Ishikawa (cell line): ENCODE measurements at regions not wholly inside any gene's neighbourhood (a gene's known extent, or its start where the extent isn't known, plus 50 kb on each side); places are given as distances from the start of the nearest gene placed in this dataset.
A peak's percentile ranks its signal among the peaks of the same experiment; 100 is the strongest.

Experiments used
- CEBPB ChIP-seq: IDR thresholded peaks from 2 replicates; pipeline ENCODE4 v1.6.1; 2012
- CREB1 ChIP-seq: IDR thresholded peaks from 2 replicates; pipeline ENCODE4 v1.6.1; 2012; ENCODE audit warnings: low read depth
- EGR1 ChIP-seq: IDR thresholded peaks from 2 replicates; pipeline ENCODE4 v1.6.1; 2012
- EP300 ChIP-seq: IDR thresholded peaks from 2 replicates; pipeline ENCODE4 v1.6.1; 2012; ENCODE audit warnings: borderline replicate concordance
- FOXM1 ChIP-seq: IDR thresholded peaks from 2 replicates; pipeline ENCODE4 v1.6.1; 2012; ENCODE audit warnings: low read depth, borderline replicate concordance
- NFIC ChIP-seq: IDR thresholded peaks from 2 replicates; pipeline ENCODE4 v1.6.1; 2012
- RAD21 ChIP-seq: IDR thresholded peaks from 2 replicates; pipeline ENCODE4 v1.6.1; 2012; ENCODE audit warnings: low read depth
- TAF1 ChIP-seq: IDR thresholded peaks from 2 replicates; pipeline ENCODE4 v1.6.1; 2012; ENCODE audit warnings: low read depth, mild to moderate bottlenecking
- TCF12 ChIP-seq: IDR thresholded peaks from 2 replicates; pipeline ENCODE4 v1.6.1; 2012; ENCODE audit warnings: low read depth
- TEAD4 ChIP-seq: IDR thresholded peaks from 2 replicates; pipeline ENCODE4 v1.6.1; 2012
- YY1 ChIP-seq: IDR thresholded peaks from 2 replicates; pipeline ENCODE4 v1.6.1; 2012; ENCODE audit warnings: low read depth
- ZBTB7A ChIP-seq: IDR thresholded peaks from 2 replicates; pipeline ENCODE4 v1.6.1; 2012; ENCODE audit warnings: low read depth
- TF ChIP-seq, protein P1 (sequence below): IDR thresholded peaks from 2 replicates; pipeline ENCODE4 v1.6.1; 2012
- TF ChIP-seq, protein P2 (sequence below): IDR thresholded peaks from 2 replicates; pipeline ENCODE4 v1.6.1; 2012; ENCODE audit warnings: low read depth, mild to moderate bottlenecking
- TF ChIP-seq, protein P3 (sequence below): IDR thresholded peaks from 2 replicates; pipeline ENCODE4 v1.6.1; 2012

DNA sequence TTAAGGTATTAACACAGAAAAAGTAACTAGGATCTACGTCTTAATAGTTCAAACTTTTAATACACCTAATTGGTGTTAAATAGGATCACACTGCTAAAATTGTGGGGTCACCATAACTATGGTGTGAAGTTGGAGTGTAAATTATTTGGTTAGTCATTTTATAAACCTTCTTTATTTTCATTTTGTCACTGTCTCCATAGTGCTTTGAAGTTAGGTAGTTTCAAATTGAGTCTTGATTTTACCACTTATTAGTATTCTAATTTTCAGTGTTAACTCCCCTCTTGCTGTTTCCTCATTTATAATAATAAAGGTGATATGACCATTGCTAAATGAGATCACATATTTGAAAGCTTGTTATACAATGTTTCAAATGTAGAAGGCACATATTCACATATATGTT, 738.1 kb upstream of the CHRM3 start:
- TF ChIP-seq TAF1 (no peak), YY1 (no peak), NFIC (no peak)
- TF ChIP-seq, protein P1, sequence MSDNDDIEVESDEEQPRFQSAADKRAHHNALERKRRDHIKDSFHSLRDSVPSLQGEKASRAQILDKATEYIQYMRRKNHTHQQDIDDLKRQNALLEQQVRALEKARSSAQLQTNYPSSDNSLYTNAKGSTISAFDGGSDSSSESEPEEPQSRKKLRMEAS: no peak
- TF ChIP-seq, protein P2, sequence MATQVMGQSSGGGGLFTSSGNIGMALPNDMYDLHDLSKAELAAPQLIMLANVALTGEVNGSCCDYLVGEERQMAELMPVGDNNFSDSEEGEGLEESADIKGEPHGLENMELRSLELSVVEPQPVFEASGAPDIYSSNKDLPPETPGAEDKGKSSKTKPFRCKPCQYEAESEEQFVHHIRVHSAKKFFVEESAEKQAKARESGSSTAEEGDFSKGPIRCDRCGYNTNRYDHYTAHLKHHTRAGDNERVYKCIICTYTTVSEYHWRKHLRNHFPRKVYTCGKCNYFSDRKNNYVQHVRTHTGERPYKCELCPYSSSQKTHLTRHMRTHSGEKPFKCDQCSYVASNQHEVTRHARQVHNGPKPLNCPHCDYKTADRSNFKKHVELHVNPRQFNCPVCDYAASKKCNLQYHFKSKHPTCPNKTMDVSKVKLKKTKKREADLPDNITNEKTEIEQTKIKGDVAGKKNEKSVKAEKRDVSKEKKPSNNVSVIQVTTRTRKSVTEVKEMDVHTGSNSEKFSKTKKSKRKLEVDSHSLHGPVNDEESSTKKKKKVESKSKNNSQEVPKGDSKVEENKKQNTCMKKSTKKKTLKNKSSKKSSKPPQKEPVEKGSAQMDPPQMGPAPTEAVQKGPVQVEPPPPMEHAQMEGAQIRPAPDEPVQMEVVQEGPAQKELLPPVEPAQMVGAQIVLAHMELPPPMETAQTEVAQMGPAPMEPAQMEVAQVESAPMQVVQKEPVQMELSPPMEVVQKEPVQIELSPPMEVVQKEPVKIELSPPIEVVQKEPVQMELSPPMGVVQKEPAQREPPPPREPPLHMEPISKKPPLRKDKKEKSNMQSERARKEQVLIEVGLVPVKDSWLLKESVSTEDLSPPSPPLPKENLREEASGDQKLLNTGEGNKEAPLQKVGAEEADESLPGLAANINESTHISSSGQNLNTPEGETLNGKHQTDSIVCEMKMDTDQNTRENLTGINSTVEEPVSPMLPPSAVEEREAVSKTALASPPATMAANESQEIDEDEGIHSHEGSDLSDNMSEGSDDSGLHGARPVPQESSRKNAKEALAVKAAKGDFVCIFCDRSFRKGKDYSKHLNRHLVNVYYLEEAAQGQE: no peak

DNA sequence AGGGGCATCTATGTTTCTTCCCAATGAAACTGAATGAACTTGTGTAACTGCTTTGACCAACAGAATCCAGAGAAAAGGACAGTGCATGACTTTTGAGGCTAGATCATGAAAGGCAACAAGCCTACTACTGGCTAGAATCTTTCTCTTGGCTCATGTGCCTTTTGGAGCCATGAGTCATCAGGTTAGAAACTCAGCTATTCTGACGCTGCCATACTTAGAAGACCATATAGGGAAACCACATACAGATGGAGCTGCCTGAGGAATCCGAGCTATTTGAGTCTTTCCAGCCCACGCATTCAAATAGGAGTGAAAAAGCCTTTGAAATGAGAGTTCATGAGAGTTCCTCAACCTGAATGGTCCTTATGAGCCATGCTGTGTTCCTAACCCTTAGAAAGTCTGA, 738.5 kb upstream of the CHRM3 start:
- peak; percentile 92 for TF ChIP-seq TEAD4
- TF ChIP-seq TCF12: peak; percentile 64
- 0 out of 2 replicates have a peak, but pooled peaks have one; percentile 24 for TF ChIP-seq YY1
- TF ChIP-seq ZBTB7A: no peak
- TF ChIP-seq RAD21: no peak
- no peak for TF ChIP-seq NFIC
- peak; percentile 89 for TF ChIP-seq EGR1
- TF ChIP-seq, protein P2: no peak
- TF ChIP-seq, protein P3, sequence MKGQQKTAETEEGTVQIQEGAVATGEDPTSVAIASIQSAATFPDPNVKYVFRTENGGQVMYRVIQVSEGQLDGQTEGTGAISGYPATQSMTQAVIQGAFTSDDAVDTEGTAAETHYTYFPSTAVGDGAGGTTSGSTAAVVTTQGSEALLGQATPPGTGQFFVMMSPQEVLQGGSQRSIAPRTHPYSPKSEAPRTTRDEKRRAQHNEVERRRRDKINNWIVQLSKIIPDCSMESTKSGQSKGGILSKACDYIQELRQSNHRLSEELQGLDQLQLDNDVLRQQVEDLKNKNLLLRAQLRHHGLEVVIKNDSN: peak; percentile 20; the same call in 1 of the 2 replicates
- TF ChIP-seq CREB1: no peak
- TF ChIP-seq, protein P1: peak; percentile 23; the same call in 1 of the 2 replicates
- TF ChIP-seq FOXM1: peak; percentile 69; the same call in 1 of the 2 replicates
- TF ChIP-seq CEBPB: no peak
- peak; percentile 75; the same call in 1 of the 2 replicates for TF ChIP-seq EP300
- TF ChIP-seq TAF1: no peak

DNA sequence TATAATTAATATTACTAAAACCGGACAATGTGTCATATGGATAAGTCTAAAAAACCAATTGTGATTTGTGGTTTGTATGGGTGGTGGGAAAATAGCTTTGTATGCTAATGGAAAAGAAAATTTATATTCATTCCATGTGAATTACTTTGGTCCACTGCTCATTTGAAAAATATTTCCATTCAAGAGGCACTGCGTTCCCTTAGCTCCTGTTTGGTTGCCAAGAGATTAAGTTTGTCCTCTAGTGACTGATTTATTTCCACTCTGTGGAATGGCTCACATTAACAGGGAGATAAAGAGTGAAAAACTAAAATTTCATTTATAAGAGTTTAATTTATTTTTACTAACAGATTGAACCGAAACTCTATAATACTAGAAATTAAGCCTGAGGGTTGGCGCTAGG, 744.1 kb upstream of the CHRM3 start:
- TF ChIP-seq TEAD4: peak; percentile 56; the same call in 1 of the 2 replicates
- TF ChIP-seq NFIC: peak; percentile 76
- peak; percentile 65 for TF ChIP-seq FOXM1
- peak; percentile 51; the same call in 1 of the 2 replicates for TF ChIP-seq TCF12
- no peak for TF ChIP-seq EGR1
- peak; percentile 79 for TF ChIP-seq EP300
- no peak for TF ChIP-seq YY1

DNA sequence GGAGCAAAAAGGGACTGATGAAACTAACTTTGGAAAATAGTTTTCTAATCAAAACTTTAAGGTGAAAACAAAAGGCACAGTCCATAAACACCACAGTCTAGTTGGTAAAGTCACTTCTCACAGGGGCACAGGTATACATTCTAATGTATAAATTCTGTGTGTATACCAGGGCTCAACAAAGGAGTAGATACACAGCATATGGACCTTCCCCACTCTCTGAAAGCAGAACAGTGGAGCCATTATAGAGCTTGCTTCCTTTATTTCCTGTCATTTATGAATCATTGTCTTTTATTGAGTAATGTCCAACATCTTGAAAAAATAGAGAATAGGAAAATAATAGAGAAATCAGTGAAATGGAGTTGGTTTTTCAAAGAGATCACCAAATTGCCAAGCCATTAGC, 746.5 kb upstream of the CHRM3 start:
- TF ChIP-seq CEBPB (no peak), NFIC (no peak), TAF1 (no peak), FOXM1 (no peak), CREB1 (no peak), YY1 (no peak), ZBTB7A (no peak), TEAD4 (no peak), EP300 (no peak)
- TF ChIP-seq, protein P1: no peak

DNA sequence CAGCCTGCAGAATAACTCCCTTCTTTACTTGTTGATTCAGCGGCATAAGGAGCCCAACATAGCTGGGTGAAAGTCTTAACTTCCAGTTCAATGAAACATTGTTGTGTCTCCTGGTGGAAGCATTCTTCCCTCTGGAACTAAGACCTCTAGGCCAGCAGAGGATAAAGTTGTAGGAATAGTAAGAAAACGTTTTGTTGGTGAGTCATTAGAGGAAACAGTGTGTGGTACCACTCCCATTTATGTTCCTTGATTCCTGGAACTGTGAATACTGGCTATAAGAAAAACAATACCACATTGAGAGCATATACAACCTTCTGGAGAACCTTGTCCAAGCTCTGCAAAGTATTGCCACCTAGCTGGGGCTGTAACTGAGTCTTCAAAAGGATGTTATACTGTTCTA, 737.4 kb upstream of the ZP4 start:
- TF ChIP-seq RAD21: no peak
- TF ChIP-seq EP300: no peak

DNA sequence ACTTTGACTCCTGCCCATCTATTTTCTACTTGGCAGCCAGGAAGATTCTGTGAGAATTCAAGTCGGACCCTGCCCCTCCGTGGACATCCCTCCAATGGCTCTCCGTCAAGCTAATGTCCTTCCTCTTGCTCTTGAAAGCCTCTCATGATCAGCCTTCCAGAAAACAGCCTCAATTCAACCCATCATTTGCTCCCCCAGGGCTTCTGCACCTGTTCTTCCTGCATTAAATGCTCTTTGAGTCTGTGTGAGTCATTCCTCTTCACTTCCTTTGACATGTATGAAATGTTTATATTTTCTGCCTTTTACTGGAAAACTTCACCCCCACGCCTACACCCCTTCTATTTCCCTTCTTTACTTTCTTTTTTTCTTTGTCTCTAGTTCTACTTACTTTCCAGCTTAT, 734.1 kb upstream of the ZP4 start:
- TF ChIP-seq, protein P3: no peak
- no peak for TF ChIP-seq TAF1
- TF ChIP-seq, protein P1: no peak
- TF ChIP-seq CEBPB: no peak
- TF ChIP-seq TEAD4: no peak
- TF ChIP-seq RAD21: no peak
- TF ChIP-seq CREB1: no peak
- no peak for TF ChIP-seq YY1
- no peak for TF ChIP-seq TCF12
- no peak for TF ChIP-seq NFIC
- no peak for TF ChIP-seq ZBTB7A
